OCI-LY7 (cell line): ENCODE measurements at regions not wholly inside any gene's neighbourhood (a gene's known extent, or its start where the extent isn't known, plus 50 kb on each side); places are given as distances from the start of the nearest gene placed in this dataset.

ENCODE experiments used
- BruUV-seq: library from RNA; stranded (reverse); fragments of 400-500 nt; replicated peaks from 2 replicates; lab custom pipeline; 2021; lab: Mats Ljungman, UMichigan
- CTCF ChIA-PET: fragments of 300-600 bp; sonication (Branson Sonifier 250); formaldehyde crosslinking; loops from one replicate; lab custom pipeline; 2022; ENCODE audit warnings: antibody characterized with exemption; ENCODE audit not compliant: unreplicated experiment; lab: Charles Lee
- POLR2A ChIA-PET: fragments of 300-600 bp; sonication (Branson Sonifier 250); formaldehyde crosslinking; loops from one replicate; lab custom pipeline; 2022; ENCODE audit warnings: antibody characterized with exemption; lab: Charles Lee
- DNase-seq: peaks from one replicate; pipeline ENCODE4 v3.0.0-alpha.2; 2015; ENCODE audit warnings: low spot score
- H2AFZ ChIP-seq: fragments of 200-600 bp; sonication (generic), shearing (Covaris generic); 2 replicates; pipeline ENCODE4 v1.6.1; 2014; ENCODE audit warnings: mild to moderate bottlenecking, antibody characterized with exemption, low read length, moderate library complexity
- H3K27ac ChIP-seq: fragments of 200-600 bp; sonication (generic); 2 replicates; pipeline ENCODE4 v1.5.1; 2014; ENCODE audit warnings: mixed run types, low read depth, mild to moderate bottlenecking, moderate library complexity, low read length, inconsistent platforms; ENCODE audit not compliant: poor library complexity, severe bottlenecking
- H3K36me3 ChIP-seq: fragments of 200-600 bp; sonication (generic); 2 replicates; pipeline ENCODE4 v1.6.1; 2014; ENCODE audit warnings: mild to moderate bottlenecking, antibody characterized with exemption, low read length, moderate library complexity, mixed read lengths; ENCODE audit not compliant: insufficient read depth
- H3K4me1 ChIP-seq: fragments of 200-600 bp; sonication (generic); 2 replicates; pipeline ENCODE4 v1.5.1; 2014; ENCODE audit warnings: mild to moderate bottlenecking, low read length; ENCODE audit not compliant: insufficient read depth, poor library complexity, severe bottlenecking
- H3K4me2 ChIP-seq: fragments of 200-600 bp; sonication (generic); 2 replicates; pipeline ENCODE4 v1.6.1; 2014; ENCODE audit warnings: mild to moderate bottlenecking, low read length
- H3K4me3 ChIP-seq: fragments of 200-600 bp; sonication (generic); 2 replicates; pipeline ENCODE4 v1.5.1; 2014; ENCODE audit warnings: mild to moderate bottlenecking, low read depth, low read length; ENCODE audit not compliant: poor library complexity, severe bottlenecking
- H3K79me2 ChIP-seq: fragments of 200-600 bp; sonication (generic); 2 replicates; pipeline ENCODE4 v1.6.1; 2016; ENCODE audit warnings: low read depth, mild to moderate bottlenecking, low read length, moderate library complexity, mixed read lengths; ENCODE audit not compliant: insufficient read depth
- H3K9me2 ChIP-seq: fragments of 200-600 bp; sonication (generic); 2 replicates; pipeline ENCODE4 v1.6.1; 2016; ENCODE audit warnings: mild to moderate bottlenecking, low read length, mixed read lengths; ENCODE audit not compliant: insufficient read depth
- H3K9me3 ChIP-seq: fragments of 200-600 bp; sonication (generic); 2 replicates; pipeline ENCODE4 v1.6.1; 2014; ENCODE audit warnings: mild to moderate bottlenecking, mixed run types, low read length, mixed read lengths
- H4K20me1 ChIP-seq: fragments of 200-600 bp; sonication (generic); 2 replicates; pipeline ENCODE4 v1.6.1; 2014; ENCODE audit warnings: mild to moderate bottlenecking, antibody characterized with exemption, low read length, moderate library complexity, mixed read lengths; ENCODE audit not compliant: insufficient read depth
- EZH2phosphoT487 ChIP-seq: fragments of 200-600 bp; sonication (generic); IDR thresholded peaks from 2 replicates; pipeline ENCODE4 v1.6.1; 2018; ENCODE audit warnings: low read depth, borderline replicate concordance, mild to moderate bottlenecking, mixed run types, antibody characterized with exemption, low read length, moderate library complexity, mixed read lengths
- intact Hi-C: fragments of 100-400 bp; cut with micrococcal nuclease; formaldehyde crosslinking; loops from one replicate; pipeline ENCODE4 v1.10.0; 2022; ENCODE audit not compliant: unreplicated experiment
- TF ChIP-seq, protein P1 (sequence below): fragments of 200-600 bp; sonication (generic); conservative IDR thresholded peaks from 2 replicates; pipeline ENCODE4 v1.5.1; 2014; ENCODE audit warnings: mild to moderate bottlenecking, antibody characterized with exemption, low read length, moderate library complexity, mixed read lengths

DNA sequence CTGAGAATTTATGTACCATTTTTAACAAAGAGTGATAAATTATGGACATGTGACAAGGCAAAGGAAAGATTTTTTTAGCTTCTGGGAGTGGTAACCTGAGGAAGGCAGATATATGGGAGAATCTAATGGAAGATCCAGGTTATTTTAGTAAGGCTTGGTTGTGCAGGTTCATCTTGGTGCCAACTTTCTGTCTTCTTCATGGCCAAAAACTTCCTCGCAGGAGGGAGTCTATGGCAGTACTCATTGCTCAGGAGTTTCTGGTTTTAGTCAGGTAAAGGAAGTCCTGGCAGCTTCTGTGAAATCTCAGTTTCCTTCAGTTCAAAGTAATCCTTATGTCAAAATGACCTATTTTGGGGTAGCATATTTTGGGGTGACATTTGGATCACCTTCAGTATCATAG lies 248.3 kb upstream of the KCNN2 start:
- BruUV-seq = no TSS peak
- Histone ChIP-seq H3K27ac (no peak overlapping the region), H3K4me3 (no peak overlapping the region), H3K4me2 (no peak overlapping the region), H4K20me1 (no peaks in the 10 kb centered on the region), H2AFZ (no peak overlapping the region), H3K9me2 (no peaks in the 10 kb centered on the region), H3K79me2 (no peaks in the 10 kb centered on the region), H3K9me3 (no peaks in the 10 kb centered on the region), H3K4me1 (no peaks in the 10 kb centered on the region), H3K36me3 (no peaks in the 10 kb centered on the region)
- POLR2A ChIA-PET = no interaction called here
- no peak for DNase-seq
- CTCF ChIA-PET = no interaction called here
- intact Hi-C loops = no loop called here
- no peak for TF ChIP-seq EZH2phosphoT487
- TF ChIP-seq, protein P1, sequence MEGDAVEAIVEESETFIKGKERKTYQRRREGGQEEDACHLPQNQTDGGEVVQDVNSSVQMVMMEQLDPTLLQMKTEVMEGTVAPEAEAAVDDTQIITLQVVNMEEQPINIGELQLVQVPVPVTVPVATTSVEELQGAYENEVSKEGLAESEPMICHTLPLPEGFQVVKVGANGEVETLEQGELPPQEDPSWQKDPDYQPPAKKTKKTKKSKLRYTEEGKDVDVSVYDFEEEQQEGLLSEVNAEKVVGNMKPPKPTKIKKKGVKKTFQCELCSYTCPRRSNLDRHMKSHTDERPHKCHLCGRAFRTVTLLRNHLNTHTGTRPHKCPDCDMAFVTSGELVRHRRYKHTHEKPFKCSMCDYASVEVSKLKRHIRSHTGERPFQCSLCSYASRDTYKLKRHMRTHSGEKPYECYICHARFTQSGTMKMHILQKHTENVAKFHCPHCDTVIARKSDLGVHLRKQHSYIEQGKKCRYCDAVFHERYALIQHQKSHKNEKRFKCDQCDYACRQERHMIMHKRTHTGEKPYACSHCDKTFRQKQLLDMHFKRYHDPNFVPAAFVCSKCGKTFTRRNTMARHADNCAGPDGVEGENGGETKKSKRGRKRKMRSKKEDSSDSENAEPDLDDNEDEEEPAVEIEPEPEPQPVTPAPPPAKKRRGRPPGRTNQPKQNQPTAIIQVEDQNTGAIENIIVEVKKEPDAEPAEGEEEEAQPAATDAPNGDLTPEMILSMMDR = no peak

DNA sequence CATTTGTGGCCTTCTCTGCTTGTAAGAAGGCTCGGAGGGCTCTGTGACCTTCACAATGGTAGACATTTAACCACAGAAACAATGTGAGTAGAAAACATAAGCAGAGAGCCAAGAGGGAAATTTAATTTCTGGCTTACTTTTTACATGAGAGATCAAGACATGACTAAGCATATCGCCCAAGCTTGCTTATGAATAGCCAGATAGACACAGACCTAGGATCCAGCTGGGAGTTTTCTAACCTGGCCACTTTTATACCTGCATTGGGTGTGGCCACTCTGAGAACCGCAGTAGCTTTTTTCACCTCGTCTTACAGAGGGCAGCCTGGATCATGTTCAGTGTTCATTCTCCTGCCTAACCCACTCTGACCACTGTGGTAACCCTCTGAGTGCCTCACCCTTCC lies 244.9 kb upstream of the KCNN2 start:
- no peak for DNase-seq
- Histone ChIP-seq H4K20me1 (no peaks in the 10 kb centered on the region), H3K36me3 (no peaks in the 10 kb centered on the region), H2AFZ (no peak overlapping the region), H3K4me2 (no peak overlapping the region), H3K4me3 (no peak overlapping the region), H3K4me1 (no peaks in the 10 kb centered on the region), H3K9me3 (no peaks in the 10 kb centered on the region), H3K9me2 (no peaks in the 10 kb centered on the region), H3K79me2 (no peaks in the 10 kb centered on the region), H3K27ac (no peak overlapping the region)
- no TSS peak for BruUV-seq
- TF ChIP-seq EZH2phosphoT487 = no peak
- TF ChIP-seq, protein P1 = no peak
- intact Hi-C loops = no loop called here
- ChIA-PET CTCF (interaction anchor here (0.6 kb wide), 1 partner anchor 1400 kb away, joined by 4 read pairs; no protein-coding TSS in a partner anchor), POLR2A (interaction anchor here (1.1 kb wide), 1 partner anchor 16 kb away, joined by 3 read pairs; no protein-coding TSS in a partner anchor)

DNA sequence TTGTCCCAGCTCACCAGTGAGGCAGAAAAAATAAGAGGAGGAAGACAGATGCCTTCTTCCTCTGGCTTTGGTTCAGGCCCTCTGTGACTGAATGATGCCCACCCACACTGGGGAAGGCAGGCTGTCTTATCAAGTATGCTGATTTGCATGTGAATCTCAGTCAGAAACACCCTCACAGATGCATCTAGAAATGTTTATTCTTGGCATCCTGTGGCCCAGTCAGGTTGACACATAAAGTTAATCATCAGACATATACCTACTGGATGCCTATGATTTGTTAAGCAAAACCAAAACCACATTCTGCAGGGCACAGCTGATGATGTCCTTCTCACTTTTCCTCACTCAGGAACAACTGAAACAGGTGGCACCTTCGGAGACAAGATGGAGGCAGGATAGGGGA lies 243.4 kb upstream of the KCNN2 start:
- no peak overlapping the region for H2AFZ ChIP-seq
- no peak for DNase-seq
- H4K20me1 ChIP-seq = no peaks in the 10 kb centered on the region
- TF ChIP-seq, protein P1 = no peak
- no peak for TF ChIP-seq EZH2phosphoT487
- H3K79me2 ChIP-seq = no peaks in the 10 kb centered on the region
- no peak overlapping the region for H3K27ac ChIP-seq
- H3K36me3 ChIP-seq = no peaks in the 10 kb centered on the region
- no peak overlapping the region for H3K4me3 ChIP-seq
- intact Hi-C loops = no loop called here
- no peaks in the 10 kb centered on the region for H3K4me1 ChIP-seq
- ChIA-PET CTCF (no interaction called here), POLR2A (no interaction called here)
- no peak overlapping the region for H3K4me2 ChIP-seq
- no peaks in the 10 kb centered on the region for H3K9me3 ChIP-seq
- H3K9me2 ChIP-seq = no peaks in the 10 kb centered on the region
- BruUV-seq = no TSS peak
